ENCODE measurements at regions not wholly inside any gene's neighbourhood (a gene's known extent, or its start where the extent isn't known, plus 50 kb on each side); places are given as distances from the start of the nearest gene placed in this dataset.
"Not testable (repeated sequence)": the region's sequence is repeated elsewhere in the genome, so short reads cannot be mapped to it uniquely, and the experiment has no call there.

DNA sequence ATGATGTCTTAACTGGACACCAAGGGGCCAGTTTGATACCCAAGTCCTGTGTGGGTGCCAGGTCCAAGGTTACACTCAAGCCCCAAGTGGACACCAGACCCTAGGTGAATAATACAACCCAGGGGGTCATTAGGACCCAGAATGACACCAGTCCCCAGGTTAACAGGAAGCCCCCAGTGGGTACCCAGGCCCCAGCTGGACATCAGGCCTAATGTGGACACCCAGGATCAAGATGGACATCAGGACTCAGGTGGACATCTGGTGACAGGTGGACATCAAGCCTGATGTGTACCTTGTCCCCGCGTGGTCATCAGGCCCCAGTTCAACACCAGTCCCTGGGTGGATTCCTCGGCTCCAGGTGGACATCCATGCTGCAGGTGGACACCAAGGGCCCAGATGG, 1273.0 kb downstream of the FOXD4L5 start:
- TF ChIP-seq, protein P1, sequence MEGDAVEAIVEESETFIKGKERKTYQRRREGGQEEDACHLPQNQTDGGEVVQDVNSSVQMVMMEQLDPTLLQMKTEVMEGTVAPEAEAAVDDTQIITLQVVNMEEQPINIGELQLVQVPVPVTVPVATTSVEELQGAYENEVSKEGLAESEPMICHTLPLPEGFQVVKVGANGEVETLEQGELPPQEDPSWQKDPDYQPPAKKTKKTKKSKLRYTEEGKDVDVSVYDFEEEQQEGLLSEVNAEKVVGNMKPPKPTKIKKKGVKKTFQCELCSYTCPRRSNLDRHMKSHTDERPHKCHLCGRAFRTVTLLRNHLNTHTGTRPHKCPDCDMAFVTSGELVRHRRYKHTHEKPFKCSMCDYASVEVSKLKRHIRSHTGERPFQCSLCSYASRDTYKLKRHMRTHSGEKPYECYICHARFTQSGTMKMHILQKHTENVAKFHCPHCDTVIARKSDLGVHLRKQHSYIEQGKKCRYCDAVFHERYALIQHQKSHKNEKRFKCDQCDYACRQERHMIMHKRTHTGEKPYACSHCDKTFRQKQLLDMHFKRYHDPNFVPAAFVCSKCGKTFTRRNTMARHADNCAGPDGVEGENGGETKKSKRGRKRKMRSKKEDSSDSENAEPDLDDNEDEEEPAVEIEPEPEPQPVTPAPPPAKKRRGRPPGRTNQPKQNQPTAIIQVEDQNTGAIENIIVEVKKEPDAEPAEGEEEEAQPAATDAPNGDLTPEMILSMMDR (IDR thresholded peaks at IDR 0.05) = not testable (repeated sequence)
- not testable (repeated sequence) for TF ChIP-seq POLR2A, POLR2AphosphoS5, EP300 (IDR thresholded peaks at IDR 0.05)

Measured in upper lobe of left lung (tissue), 4 donors.